OCI-LY7 (cell line): ENCODE measurements at regions not wholly inside any gene's neighbourhood (a gene's known extent, or its start where the extent isn't known, plus 50 kb on each side); places are given as distances from the start of the nearest gene placed in this dataset.

ENCODE experiments used
- BruUV-seq: library from RNA; stranded (reverse); fragments of 400-500 nt; replicated peaks from 2 replicates; lab custom pipeline; 2021; lab: Mats Ljungman, UMichigan
- CTCF ChIA-PET: fragments of 300-600 bp; sonication (Branson Sonifier 250); formaldehyde crosslinking; loops from one replicate; lab custom pipeline; 2022; ENCODE audit warnings: antibody characterized with exemption; ENCODE audit not compliant: unreplicated experiment; lab: Charles Lee
- POLR2A ChIA-PET: fragments of 300-600 bp; sonication (Branson Sonifier 250); formaldehyde crosslinking; loops from one replicate; lab custom pipeline; 2022; ENCODE audit warnings: antibody characterized with exemption; lab: Charles Lee
- DNase-seq: peaks from one replicate; pipeline ENCODE4 v3.0.0-alpha.2; 2015; ENCODE audit warnings: low spot score
- H2AFZ ChIP-seq: fragments of 200-600 bp; sonication (generic), shearing (Covaris generic); 2 replicates; pipeline ENCODE4 v1.6.1; 2014; ENCODE audit warnings: mild to moderate bottlenecking, antibody characterized with exemption, low read length, moderate library complexity
- H3K27ac ChIP-seq: fragments of 200-600 bp; sonication (generic); 2 replicates; pipeline ENCODE4 v1.5.1; 2014; ENCODE audit warnings: mixed run types, low read depth, mild to moderate bottlenecking, moderate library complexity, low read length, inconsistent platforms; ENCODE audit not compliant: poor library complexity, severe bottlenecking
- H3K36me3 ChIP-seq: fragments of 200-600 bp; sonication (generic); 2 replicates; pipeline ENCODE4 v1.6.1; 2014; ENCODE audit warnings: mild to moderate bottlenecking, antibody characterized with exemption, low read length, moderate library complexity, mixed read lengths; ENCODE audit not compliant: insufficient read depth
- H3K4me1 ChIP-seq: fragments of 200-600 bp; sonication (generic); 2 replicates; pipeline ENCODE4 v1.5.1; 2014; ENCODE audit warnings: mild to moderate bottlenecking, low read length; ENCODE audit not compliant: insufficient read depth, poor library complexity, severe bottlenecking
- H3K4me2 ChIP-seq: fragments of 200-600 bp; sonication (generic); 2 replicates; pipeline ENCODE4 v1.6.1; 2014; ENCODE audit warnings: mild to moderate bottlenecking, low read length
- H3K4me3 ChIP-seq: fragments of 200-600 bp; sonication (generic); 2 replicates; pipeline ENCODE4 v1.5.1; 2014; ENCODE audit warnings: mild to moderate bottlenecking, low read depth, low read length; ENCODE audit not compliant: poor library complexity, severe bottlenecking
- H3K79me2 ChIP-seq: fragments of 200-600 bp; sonication (generic); 2 replicates; pipeline ENCODE4 v1.6.1; 2016; ENCODE audit warnings: low read depth, mild to moderate bottlenecking, low read length, moderate library complexity, mixed read lengths; ENCODE audit not compliant: insufficient read depth
- H3K9me2 ChIP-seq: fragments of 200-600 bp; sonication (generic); 2 replicates; pipeline ENCODE4 v1.6.1; 2016; ENCODE audit warnings: mild to moderate bottlenecking, low read length, mixed read lengths; ENCODE audit not compliant: insufficient read depth
- H3K9me3 ChIP-seq: fragments of 200-600 bp; sonication (generic); 2 replicates; pipeline ENCODE4 v1.6.1; 2014; ENCODE audit warnings: mild to moderate bottlenecking, mixed run types, low read length, mixed read lengths
- H4K20me1 ChIP-seq: fragments of 200-600 bp; sonication (generic); 2 replicates; pipeline ENCODE4 v1.6.1; 2014; ENCODE audit warnings: mild to moderate bottlenecking, antibody characterized with exemption, low read length, moderate library complexity, mixed read lengths; ENCODE audit not compliant: insufficient read depth
- CTCF ChIP-seq: fragments of 200-600 bp; sonication (generic); conservative IDR thresholded peaks from 2 replicates; pipeline ENCODE4 v1.5.1; 2014; ENCODE audit warnings: mild to moderate bottlenecking, antibody characterized with exemption, low read length, moderate library complexity, mixed read lengths
- EZH2phosphoT487 ChIP-seq: fragments of 200-600 bp; sonication (generic); IDR thresholded peaks from 2 replicates; pipeline ENCODE4 v1.6.1; 2018; ENCODE audit warnings: low read depth, borderline replicate concordance, mild to moderate bottlenecking, mixed run types, antibody characterized with exemption, low read length, moderate library complexity, mixed read lengths
- intact Hi-C: fragments of 100-400 bp; cut with micrococcal nuclease; formaldehyde crosslinking; loops from one replicate; pipeline ENCODE4 v1.10.0; 2022; ENCODE audit not compliant: unreplicated experiment

- POLR2A ChIA-PET = no interaction called here
- no peaks in the 10 kb centered on the region for H3K9me2 ChIP-seq
Observed at GRCh38 chr21:27258742-27259448, 292.0 kb upstream of the ADAMTS5 start.

GRCh38 chr21:27257908-27258556 lies 291.1 kb upstream of the ADAMTS5 start:
- peaks cover 30% of the 10 kb centered on the region; the same call in 1 of the 2 replicates for H3K9me3 ChIP-seq
- no peaks in the 10 kb centered on the region for H3K4me1 ChIP-seq
- DNase-seq = no peak
- no peaks in the 10 kb centered on the region for H3K79me2 ChIP-seq
- BruUV-seq = no TSS peak
- CTCF ChIA-PET = no interaction called here
- H3K4me2 ChIP-seq = no peak overlapping the region
- POLR2A ChIA-PET = no interaction called here
- H3K27ac ChIP-seq = no peak overlapping the region
- intact Hi-C loops = no loop called here
- no peaks in the 10 kb centered on the region for H4K20me1 ChIP-seq
- H3K9me2 ChIP-seq = no peaks in the 10 kb centered on the region
- H2AFZ ChIP-seq = no peak overlapping the region
- no peak overlapping the region for H3K4me3 ChIP-seq
- no peak for TF ChIP-seq CTCF
- no peak for TF ChIP-seq EZH2phosphoT487
- no peaks in the 10 kb centered on the region for H3K36me3 ChIP-seq

More at GRCh38 chr21:27258742-27259448, 292.0 kb upstream of the ADAMTS5 start:
- Histone ChIP-seq H3K27ac (no peak overlapping the region), H3K4me1 (no peaks in the 10 kb centered on the region), H3K4me2 (no peak overlapping the region), H3K9me3 (peaks cover 28% of the 10 kb centered on the region; the same call in 1 of the 2 replicates), H3K79me2 (no peaks in the 10 kb centered on the region), H4K20me1 (no peaks in the 10 kb centered on the region), H3K4me3 (no peak overlapping the region), H3K36me3 (no peaks in the 10 kb centered on the region), H2AFZ (no peak overlapping the region)
- no TSS peak for BruUV-seq
- intact Hi-C loops = no loop called here
- CTCF ChIA-PET = no interaction called here
- no peak for DNase-seq
- no peak for TF ChIP-seq CTCF
- TF ChIP-seq EZH2phosphoT487 = no peak

GRCh38 chr21:27257226-27257625 lies 290.3 kb upstream of the ADAMTS5 start:
- Histone ChIP-seq H3K4me1 (no peaks in the 10 kb centered on the region), H3K9me2 (no peaks in the 10 kb centered on the region), H2AFZ (no peak overlapping the region), H3K4me3 (no peak overlapping the region), H3K4me2 (no peak overlapping the region), H3K79me2 (no peaks in the 10 kb centered on the region), H4K20me1 (no peaks in the 10 kb centered on the region), H3K9me3 (peaks cover 35% of the 10 kb centered on the region; the same call in 1 of the 2 replicates), H3K36me3 (no peaks in the 10 kb centered on the region), H3K27ac (no peak overlapping the region)
- intact Hi-C loops = no loop called here
- no TSS peak for BruUV-seq
- no peak for DNase-seq
- POLR2A ChIA-PET = no interaction called here
- CTCF ChIA-PET = no interaction called here
- TF ChIP-seq CTCF (no peak), EZH2phosphoT487 (no peak)
